GM18867 (cell line): ENCODE measurements at regions not wholly inside any gene's neighbourhood (a gene's known extent, or its start where the extent isn't known, plus 50 kb on each side); places are given as distances from the start of the nearest gene placed in this dataset.
"Not testable (repeated sequence)": the region's sequence is repeated elsewhere in the genome, so short reads cannot be mapped to it uniquely, and the experiment has no call there.

Experiments used
- ATAC-seq: cut with Tn5 transposase; IDR thresholded peaks from one replicate; pipeline ENCODE4 v1.9.1; 2021; ENCODE audit warnings: mild to moderate bottlenecking, moderate library complexity; ENCODE audit not compliant: unreplicated experiment

DNA sequence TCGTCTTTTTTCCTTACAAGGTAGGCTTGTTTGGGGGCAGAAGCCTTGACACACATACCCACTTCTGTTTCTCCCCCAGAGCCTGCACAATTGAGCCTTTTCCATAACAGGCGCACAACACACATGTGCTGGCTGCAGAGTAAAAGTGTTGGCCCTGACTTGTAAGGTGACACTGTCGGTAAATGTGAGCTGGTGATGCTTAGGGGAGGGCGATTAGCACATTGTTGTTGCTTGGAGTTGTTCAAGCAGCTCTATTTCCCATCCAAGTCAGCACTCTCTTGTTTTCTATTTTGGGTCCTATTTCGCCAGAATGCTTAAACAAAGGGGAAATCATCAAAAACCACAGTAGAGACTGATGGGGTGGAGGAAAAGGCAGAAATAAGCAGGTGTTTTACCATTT, 51.9 kb upstream of the PTPRJ start:
- no peak for ATAC-seq

DNA sequence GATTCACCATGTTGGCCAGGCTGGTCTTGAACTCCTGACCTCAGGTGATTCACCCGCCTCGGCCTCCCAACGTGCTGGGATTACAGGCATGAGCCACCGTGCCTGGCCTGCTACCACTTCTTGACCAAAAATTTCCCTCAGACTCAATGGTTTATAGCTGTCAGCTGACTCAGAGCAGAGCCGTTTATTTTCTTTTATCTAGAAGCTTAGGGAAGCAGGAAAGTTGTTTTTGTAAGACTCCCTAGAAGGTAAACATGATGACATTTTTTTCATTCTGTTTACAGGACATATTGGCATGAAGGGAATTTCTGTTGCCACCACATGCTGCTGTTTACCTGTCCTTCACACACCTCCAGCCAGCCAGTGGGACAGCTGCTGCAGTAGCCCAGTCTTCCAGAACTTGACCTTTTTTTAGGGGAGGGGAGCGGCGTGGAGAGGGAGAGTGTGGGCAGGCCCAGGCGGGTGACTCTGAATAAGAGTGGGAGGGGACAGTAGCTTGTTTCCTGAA, 56.1 kb upstream of the PTPRJ start:
- ATAC-seq: no peak

DNA sequence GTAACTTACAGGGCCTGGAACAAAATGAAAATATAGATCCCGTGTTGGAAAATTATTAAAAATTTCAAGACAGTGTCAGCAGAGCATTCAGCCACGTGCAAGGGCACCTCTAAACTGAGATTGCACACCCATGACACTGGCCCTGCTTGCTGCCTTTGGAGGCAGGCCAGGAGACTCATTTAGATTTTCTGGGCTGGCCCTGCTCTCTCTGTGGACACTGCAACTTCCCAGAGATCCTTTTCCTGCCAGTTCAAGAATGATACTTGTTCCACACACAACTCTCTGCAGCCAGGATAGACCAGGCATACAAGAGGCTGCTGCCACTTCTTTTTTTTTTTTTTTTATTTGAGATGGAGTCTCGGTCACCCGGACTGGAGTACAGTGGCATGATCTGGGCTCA, 56.7 kb upstream of the PTPRJ start:
- no peak for ATAC-seq

DNA sequence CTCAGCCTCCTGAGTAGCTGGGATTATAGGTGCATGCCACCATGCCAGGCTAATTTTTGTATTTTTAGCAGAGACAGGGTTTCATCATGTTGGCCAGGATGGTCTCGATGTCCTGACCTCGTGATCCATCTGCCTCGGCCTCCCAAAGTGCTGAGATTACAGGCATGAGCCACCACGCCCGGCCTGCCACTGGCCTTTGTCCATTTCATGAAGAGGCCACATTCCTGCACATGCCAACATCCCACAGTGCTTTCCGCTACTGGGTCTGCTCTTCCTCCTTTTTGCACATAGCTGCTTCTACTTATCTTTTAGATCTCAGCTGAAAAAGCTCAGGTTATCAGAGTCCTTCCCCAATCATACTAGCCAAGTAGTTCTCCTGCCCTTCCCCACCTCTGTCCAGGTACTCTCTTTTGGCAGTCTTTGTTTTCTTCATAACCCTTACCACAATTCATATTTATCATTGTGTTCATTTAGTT, 59.2 kb upstream of the PTPRJ start:
- not testable (repeated sequence) for ATAC-seq

DNA sequence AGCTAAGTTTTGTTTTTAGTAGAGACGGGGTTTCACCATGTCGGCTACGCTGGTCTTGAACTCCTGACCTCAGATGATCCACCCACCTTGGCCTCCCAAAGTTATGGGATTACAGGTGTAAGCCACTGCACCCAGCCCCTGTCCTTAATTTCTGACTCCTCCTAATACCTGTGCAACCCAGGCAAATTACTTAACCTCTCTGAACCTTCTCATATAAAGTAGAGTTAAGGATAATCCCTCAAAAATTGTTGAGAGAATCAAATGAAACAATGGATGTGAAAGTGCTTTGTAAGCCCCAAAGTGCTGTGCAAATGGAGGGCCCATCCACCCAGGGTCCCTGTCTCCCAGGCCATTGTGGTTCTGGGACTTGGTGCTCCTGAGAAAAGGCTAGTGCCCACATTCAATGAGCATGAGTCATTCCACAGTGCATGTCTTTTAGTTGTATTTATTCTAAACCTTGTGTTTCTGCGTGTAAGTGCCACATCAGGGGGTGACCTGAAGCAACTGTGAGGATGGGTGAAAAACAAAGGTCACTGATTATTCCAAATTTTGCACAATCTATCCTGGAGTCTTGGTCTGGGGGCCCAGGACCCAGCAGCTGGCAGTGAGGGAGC, 61.4 kb upstream of the PTPRJ start:
- ATAC-seq: no peak

DNA sequence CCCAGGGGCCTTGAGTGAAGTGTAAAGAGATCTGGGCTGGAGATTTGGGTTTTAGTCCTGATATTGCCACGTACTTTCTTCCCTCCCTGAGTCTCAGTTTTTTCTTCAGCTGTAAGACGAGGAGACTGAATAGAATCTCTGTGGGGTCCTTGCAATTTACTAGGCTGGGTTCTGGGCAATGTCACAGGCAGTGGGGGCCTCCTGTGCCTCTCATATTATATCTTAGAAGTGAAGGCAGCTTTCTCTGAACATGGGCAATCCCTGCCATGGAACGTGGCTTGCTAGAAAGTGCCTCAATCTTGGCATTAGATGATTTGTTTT, 62.0 kb upstream of the PTPRJ start:
- ATAC-seq: no peak

DNA sequence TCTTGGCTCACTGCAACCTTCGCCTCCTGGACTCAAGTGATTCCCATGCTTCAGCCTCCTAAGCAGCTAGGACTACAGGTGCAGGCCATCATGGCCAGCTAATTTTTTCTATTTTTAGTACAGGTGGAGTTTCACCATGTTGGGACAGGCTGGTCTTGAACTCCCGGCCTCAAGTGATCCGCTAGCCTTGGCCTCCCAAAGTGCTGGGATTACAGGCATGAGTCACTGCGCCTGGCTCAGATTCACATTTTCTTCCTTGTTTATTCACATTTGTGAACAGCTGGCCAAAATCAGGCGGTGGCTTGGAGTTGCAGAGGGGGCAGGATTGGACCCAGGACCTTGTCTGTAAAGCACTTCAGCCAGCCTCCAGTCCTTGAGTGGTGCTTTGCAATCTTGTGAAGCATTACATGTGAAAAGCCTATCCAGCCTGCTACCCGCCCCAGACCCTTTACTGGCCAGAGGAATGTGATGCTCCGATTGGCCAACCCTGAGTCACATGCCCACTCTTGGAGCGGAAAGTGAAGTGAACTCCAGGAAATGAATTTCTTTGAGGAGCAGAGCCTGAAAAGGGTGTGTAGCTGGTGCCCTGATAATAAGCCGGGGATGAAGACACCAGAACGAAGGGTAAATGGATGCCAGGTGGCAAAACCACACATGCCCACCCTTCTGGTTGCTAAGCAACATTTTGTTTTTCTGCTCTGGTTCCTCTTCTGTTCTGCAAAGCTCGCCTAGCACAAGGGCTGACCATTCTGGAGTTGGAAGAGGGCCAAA, 62.6 kb upstream of the PTPRJ start:
- ATAC-seq: no peak

DNA sequence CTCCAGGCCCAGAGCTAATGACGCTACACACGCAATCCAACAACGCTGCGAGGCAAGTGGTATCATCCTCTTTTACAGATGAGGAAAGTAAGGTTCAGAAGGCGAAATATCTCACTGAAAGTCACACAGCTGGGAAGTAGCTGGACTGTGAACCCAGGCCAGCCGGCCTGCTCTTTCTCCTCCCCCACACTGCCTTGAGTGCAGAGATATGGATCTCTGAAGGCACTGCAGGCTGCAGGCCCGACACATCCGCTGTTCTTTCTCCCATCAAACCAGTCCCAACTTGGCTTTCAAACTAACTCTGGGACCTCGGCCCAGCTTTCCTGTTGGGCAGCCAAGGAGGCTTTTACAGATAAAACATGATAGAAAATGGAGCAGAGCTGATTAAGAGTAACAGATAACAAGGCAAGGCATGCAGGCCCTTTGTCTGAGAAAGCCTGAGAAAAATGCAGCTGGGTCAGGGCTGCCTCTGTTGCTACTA, 64.0 kb upstream of the PTPRJ start:
- ATAC-seq: no peak

DNA sequence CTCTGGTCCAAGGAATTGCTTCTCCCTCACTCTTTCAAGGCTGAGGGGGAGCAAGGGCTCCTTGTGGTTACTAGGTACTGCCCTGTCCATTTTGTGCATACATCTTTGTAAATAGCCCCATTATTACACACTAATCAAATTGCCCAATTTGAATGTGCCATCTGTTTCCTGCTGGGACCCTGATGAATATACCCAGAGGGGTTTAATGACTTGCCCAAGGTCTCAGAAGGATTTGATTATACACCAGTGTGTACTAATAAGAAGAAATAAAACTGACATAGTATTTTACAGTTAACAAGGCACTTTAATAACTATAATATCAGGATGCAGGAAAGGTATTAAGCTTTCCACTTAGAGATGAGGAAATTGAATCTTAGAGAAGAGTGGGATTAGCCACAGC, 64.6 kb upstream of the PTPRJ start:
- ATAC-seq: no peak

DNA sequence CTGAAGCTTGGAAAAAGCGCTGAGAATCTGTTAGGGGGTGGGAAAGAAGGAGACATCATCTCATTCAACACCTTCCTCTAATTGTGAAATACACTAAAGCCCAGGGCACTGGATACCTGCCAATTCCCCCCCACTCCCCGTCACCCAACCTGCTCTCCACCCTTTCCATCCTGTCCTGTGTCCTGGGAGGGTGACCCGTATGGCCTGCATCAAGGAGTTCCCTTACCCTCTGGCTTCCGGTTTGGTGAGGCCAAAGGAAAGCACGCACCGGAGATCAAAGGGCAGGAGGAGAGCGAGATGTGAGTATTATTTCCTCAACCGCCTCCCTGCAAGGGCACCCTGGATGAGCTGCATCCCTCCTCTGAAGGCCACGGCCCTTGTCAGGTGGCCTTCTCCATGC, 65.0 kb upstream of the PTPRJ start:
- no peak for ATAC-seq

DNA sequence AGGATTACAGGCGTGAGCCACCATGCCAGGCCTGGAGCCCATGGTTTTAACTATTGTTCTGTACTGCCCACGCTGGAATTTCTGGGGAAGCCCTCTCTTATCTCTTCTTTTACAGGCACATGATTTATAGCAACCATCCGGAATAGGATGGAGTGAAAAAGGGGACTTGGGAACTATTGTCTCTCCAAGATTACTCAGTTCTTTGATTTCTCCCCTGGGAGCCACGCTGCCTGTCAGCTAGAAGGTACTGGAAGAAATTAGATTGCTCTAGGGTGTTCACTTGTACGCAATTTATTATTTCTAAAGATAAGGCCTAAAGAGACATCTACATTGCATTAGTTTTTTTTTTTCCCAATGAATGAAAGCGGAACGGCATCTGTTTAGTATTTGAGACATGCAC, 65.6 kb upstream of the PTPRJ start:
- no peak for ATAC-seq

DNA sequence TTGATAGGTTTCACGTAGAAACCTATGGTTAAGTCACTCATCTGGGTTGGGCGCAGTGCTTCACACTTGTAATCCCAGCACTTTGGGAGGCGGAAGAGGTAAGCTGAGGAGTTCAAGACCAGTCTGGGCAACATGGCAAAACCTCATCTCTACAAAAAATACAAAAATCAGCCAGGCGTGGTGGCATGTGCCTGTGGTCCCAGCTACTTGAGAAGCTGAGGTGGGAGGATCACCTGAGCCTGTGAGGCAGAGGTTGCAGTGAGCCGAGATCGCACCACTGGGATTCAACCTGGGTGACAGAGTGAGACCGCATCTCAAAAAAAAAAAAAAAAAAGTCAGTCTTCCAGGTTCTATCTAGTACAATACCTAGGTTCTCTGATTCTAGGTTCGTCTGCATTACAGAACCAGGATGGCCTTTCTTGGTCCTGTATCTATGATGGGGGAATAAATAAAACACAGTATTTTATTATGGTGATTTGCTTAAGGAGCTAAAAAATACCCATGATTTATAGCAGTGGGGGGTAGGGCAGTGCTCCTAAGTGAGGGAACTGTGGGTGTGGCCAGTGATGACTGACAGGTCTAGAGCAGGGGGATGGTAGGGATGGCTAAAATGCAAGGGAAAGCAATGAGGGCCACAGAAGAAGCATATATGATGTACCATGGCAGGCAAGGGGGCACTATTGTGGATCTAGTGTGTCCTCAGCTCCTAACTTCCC, 65.5 kb upstream of the NUP160 start:
- no peak for ATAC-seq

DNA sequence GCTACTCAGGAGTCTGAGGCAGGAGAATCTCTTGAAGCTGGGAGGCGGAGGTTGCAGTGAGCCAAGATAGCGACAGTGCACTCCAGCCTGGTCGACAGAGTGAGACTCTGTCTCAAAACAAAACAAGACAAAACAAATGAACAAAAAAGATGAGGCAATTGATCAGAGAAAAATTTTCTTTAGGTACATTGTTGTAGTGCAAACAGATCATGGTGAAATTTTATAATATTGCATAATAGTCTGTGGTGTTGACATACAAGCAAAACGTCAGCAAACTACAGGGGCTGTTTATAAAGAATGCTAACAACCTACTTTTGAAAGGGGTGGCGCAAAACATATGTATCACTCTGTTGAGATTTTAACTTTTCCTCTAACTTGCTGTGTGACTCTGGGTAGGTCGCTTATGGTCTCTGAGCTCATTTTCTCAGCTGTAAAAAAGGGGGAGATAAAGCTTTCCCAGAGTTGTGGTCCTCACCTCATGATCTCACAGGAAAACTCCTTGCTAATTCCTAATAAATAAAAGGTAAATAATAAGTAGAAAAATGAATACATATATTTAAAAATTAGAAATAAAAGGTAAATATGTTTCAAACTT, 64.8 kb upstream of the NUP160 start:
- ATAC-seq: no peak

DNA sequence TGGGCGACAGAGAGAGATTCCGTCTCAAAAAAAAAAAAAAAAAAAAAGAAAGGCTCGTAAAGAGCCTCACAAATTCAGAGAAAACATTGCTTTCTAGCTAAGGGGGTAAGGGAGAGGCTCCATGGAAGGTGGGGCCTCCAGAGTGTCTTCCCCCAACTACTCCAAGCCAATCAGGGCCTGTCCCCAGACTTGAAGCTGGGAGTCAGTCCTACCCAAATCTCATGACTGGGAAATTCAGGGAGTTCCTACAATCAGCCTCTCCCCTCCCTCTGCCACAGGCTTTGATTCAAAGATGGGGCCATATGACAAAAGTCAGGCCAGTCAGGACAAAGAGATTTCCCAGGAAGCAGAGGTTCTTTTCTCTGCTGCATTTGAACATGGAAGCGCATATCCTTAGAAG, 63.0 kb upstream of the NUP160 start:
- ATAC-seq: no peak

DNA sequence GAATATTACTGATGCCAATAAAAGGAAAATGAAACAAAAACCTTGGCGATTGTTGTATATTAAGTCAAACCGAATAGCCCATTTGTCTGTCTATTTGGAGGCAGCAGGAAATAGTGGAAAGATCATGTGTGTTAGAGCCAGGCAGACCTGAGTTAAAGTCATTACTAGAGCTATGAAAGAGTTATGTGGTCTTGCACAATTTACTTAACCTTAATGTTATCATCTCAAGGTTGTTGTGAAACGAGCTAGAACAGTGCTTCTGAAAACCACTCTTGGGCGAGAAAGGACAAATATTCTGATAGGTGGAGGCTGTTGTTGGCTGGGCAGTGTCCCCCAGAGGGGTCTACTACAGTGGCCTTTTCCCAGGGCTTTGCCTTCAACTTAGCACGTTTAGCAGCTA, 60.0 kb upstream of the NUP160 start:
- no peak for ATAC-seq

DNA sequence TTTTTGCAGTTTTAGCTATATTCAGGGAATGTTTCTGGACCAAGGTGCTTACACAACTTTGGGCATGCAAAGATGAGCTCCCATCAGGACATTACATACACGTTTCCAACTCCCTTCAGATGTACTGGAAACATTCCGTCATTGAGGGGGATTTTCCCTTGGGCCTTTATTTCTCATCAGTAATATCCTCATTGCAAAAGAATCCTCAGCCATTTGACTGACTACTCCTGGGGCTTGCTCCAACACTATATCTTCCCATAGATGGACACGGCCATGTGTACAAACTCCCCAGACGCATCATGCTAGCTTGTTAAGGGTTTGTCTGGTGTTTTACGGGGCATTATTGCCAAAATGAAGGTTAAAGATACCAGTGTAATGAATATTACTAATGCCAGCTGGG, 59.3 kb upstream of the NUP160 start:
- ATAC-seq: no peak

DNA sequence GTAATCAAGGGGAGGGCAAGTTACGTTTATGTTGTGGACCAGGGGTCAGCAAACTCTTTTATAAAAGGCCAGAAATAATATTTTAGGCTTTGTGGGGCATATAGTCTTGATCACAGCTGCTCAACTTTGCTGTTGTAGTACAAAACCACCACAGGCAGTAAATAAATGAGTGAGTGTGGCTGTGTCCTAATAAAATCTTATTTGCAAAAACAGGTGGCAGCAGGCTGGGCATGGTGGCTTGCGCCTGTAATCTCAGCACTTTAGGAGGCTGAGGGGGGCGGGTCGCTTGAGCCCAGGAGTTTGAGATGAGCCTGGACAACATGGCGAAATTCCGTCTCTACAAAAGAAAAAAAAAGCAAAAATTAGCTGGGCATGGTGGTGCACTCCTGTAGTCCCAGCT, 57.9 kb upstream of the NUP160 start:
- ATAC-seq: no peak

DNA sequence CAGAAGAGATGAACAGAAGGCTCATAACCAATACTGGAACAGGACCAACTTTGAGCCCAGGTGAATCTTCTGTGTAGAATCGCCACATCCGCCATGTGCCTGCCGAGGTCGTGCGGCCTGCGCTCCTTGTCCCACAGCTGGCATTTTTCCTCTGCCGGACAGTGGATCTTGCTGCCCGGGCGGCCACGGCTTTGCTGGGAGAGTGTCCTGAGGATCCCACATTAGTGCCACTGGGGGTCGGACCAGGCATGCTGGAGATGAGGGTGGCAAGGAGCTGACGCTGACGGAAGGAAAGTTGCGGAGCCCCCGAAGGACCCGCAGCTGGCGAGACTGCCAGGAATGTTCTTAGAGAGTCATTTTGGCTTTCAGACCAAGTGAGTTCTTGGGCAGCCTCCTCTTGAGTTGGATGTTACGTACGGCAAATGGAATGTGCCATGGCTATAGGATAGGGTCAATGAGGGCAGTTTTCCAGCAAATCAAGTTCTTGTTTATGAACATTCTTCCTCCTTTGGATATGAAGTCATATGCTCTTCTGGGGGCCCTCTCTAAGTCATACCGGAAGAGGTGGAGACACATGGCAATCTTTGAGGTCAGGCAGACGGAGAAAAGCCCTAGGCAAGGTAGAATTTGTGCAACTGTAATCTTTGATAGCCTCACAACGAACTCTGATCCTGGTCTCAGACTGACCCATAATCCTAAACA, 57.4 kb upstream of the NUP160 start:
- ATAC-seq: no peak

DNA sequence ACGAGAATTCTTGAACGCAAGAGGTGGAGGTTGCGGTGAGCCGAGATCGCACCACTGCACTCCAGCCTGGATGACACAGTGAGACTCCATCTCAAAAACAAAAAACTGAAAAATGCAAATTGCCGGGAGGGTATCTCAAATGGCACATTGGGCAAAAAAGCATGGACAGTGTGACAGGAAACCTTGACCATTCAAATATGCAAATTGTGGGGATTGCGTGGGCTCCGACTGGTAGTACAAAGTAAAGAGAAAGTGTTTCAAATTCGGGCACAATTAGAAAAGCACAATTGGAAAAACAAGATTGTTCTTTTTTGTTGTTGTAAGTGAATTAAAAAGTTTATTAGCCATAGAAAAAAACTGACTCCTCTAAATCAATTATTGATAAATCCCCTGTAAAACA, 56.7 kb upstream of the NUP160 start:
- ATAC-seq: no peak

DNA sequence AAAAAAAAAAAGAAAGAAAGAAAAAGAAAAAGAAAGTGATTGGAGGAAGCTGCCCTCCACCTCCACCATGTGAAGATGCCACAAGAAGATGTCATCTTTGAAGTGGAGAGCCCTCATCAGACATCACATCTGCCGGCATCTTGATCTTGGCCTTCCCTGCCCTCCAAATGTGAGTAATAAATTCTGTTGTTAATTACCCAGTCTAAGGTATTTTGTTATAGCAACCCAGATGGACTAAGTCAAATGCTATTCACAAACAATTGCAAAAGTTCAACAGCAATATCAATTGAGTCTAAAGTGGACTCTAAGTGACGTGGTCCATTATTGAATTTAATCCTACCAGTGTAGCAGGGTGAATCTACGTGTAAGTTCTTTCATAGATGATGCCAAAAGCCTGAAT, 55.9 kb upstream of the NUP160 start:
- no peak for ATAC-seq

DNA sequence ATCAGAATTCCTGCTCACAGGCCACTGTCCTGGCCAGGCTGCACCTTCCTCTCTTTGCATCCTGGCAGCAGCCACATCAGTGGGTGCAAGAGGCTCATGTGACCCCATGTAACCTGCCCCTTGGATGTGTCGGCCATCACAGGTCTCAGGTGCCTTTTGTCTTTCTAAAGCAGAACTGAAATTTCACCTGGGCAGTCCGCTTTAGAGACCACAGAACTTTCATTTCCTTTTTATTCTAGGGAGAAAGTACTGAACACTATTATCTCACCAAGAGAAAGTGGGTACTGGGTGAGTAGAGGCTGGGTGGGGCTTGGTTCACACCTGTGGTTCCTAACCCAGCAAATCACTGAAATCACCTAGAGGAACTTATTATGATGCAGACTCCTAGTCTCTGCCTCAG, 51.7 kb upstream of the NUP160 start:
- ATAC-seq: peak; percentile 99
